Stimulated activated memory B cell treated with anti-CD40 and anti-IgM and Interleukin-4, amounts not matched to agents 10 μg/mL and 1 μg/mL and 100 μg/mL, for 72 hours (primary cell): ENCODE measurements at regions not wholly inside any gene's neighbourhood (a gene's known extent, or its start where the extent isn't known, plus 50 kb on each side); places are given as distances from the start of the nearest gene placed in this dataset.

Experiments
- ATAC-seq: fragments of 150-1000 bp; cut with Tn5 transposase; 2 replicates; pipeline ENCODE4 v1.10.0; 2021
- H3K27ac Mint-ChIP-seq: one replicate; pipeline ENCODE4 v1.8.0; 2022; ENCODE audit warnings: mild to moderate bottlenecking, mixed read lengths
- H3K27me3 Mint-ChIP-seq: one replicate; pipeline ENCODE4 v1.8.0; 2022; ENCODE audit warnings: mixed read lengths
- H3K36me3 Mint-ChIP-seq: one replicate; pipeline ENCODE4 v1.8.0; 2022; ENCODE audit warnings: mixed read lengths
- H3K4me1 Mint-ChIP-seq: one replicate; pipeline ENCODE4 v1.8.0; 2022; ENCODE audit warnings: mixed read lengths
- H3K4me3 Mint-ChIP-seq: one replicate; pipeline ENCODE4 v1.8.0; 2022; ENCODE audit warnings: mild to moderate bottlenecking, moderate library complexity, mixed read lengths
- H3K9me3 Mint-ChIP-seq: one replicate; pipeline ENCODE4 v1.8.0; 2022; ENCODE audit warnings: mixed read lengths

GRCh38 chr12:111225307-111225706, 143.6 kb downstream of the PHETA1 start:
- Mint-ChIP-seq H3K9me3 (no peaks in the 10 kb centered on the region), H3K27ac (no peak overlapping the region), H3K4me1 (peaks cover 6% of the 10 kb centered on the region), H3K27me3 (peaks cover 48% of the 10 kb centered on the region), H3K4me3 (no peak overlapping the region), H3K36me3 (no peaks in the 10 kb centered on the region)
- no peak for ATAC-seq

DNA sequence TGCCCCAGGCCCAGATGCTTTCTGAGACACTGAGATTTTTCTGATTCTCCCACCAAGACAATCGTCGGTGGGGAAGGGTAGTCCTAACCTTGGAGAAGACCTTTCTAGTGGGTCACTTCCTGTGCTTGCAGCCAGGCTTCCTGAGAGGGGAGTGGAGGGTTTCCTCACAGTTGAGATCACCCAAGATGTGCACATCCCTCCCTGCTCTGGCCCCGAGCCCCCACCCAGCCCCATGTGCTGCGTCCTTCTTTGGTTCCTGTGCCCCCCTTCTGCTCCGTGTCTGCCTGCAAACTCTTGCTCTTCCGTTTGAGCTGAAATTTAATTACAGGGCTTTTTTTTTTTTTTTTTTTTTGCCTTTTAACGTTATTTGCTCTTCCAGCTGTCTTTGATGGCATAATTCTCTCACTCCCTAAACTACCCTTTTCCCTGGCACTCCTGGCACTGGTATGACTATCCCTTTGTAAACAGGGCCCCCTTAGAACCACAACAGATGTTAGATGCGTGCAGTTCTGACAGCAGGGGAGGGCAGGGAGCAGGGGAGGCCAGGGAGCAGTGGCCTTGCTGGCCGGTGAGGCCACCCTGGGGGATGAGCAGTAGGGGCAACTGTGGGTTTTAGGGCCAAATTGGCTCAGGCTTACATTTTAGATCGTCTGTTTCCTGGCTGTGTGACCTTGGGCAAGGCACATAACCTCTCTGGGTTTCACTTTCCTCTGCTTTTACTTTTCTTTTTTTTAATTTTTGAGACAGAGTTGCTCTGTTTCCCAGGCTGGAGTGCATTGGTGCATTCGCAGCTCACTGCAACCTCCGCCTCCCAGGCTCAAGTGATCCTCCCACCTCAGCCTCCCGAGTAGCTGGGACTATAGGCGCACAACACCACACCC, 144.5 kb downstream of the PHETA1 start:
- no peak for ATAC-seq
- H3K27me3 Mint-ChIP-seq, result peaks cover 47% of the 10 kb centered on the region
- no peak overlapping the region for H3K27ac Mint-ChIP-seq
- H3K36me3 Mint-ChIP-seq, result no peaks in the 10 kb centered on the region
- H3K9me3 Mint-ChIP-seq, result no peaks in the 10 kb centered on the region
- H3K4me3 Mint-ChIP-seq, result no peak overlapping the region
- H3K4me1 Mint-ChIP-seq, result peaks cover 6% of the 10 kb centered on the region

DNA sequence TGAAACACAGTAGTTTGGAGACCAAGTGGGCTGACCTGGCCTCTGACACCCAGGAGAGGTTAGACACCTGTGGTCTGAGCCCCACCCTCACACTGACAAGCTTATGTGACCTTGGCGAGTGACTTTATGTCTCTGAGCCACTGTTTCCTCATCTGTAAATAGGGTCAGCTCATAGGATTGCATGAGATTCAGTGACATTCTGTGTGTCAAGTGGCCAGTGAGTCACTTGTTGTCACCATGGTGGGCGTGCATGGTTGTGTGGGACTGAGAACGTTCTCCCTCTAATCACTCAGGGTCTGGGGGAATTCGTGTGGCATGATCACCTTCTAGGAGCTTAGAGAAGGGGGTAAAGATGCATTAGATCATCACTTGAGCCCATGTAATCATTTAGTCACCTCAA, 146.4 kb downstream of the PHETA1 start:
- peaks cover 6% of the 10 kb centered on the region for H3K4me1 Mint-ChIP-seq
- no peak overlapping the region for H3K4me3 Mint-ChIP-seq
- H3K36me3 Mint-ChIP-seq, result no peaks in the 10 kb centered on the region
- no peak overlapping the region for H3K27ac Mint-ChIP-seq
- ATAC-seq, result no peak
- peaks cover 56% of the 10 kb centered on the region for H3K27me3 Mint-ChIP-seq
- H3K9me3 Mint-ChIP-seq, result no peaks in the 10 kb centered on the region

DNA sequence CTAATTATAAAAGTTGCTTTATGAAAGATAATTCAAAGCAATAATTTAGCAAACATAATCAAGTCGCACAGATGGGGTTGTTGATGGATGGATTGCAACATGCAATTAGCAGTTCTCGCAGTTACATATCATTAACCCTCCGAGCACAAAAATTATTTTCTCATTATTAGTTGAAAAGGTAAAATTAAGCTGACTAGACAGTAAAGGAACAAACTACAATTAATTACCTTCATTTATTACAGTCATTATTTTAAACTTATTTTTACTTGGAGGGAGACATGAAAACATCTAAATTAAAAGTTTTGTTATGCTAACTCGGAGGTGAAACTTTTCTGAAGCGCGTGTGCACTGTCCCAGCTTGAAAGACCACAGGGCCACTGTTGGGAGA, 146.9 kb downstream of the PHETA1 start:
- no peaks in the 10 kb centered on the region for H3K9me3 Mint-ChIP-seq
- peaks cover 8% of the 10 kb centered on the region for H3K4me1 Mint-ChIP-seq
- ATAC-seq, result no peak
- H3K27ac Mint-ChIP-seq, result no peak overlapping the region
- H3K4me3 Mint-ChIP-seq, result no peak overlapping the region
- H3K27me3 Mint-ChIP-seq, result peaks cover 59% of the 10 kb centered on the region
- H3K36me3 Mint-ChIP-seq, result no peaks in the 10 kb centered on the region

DNA sequence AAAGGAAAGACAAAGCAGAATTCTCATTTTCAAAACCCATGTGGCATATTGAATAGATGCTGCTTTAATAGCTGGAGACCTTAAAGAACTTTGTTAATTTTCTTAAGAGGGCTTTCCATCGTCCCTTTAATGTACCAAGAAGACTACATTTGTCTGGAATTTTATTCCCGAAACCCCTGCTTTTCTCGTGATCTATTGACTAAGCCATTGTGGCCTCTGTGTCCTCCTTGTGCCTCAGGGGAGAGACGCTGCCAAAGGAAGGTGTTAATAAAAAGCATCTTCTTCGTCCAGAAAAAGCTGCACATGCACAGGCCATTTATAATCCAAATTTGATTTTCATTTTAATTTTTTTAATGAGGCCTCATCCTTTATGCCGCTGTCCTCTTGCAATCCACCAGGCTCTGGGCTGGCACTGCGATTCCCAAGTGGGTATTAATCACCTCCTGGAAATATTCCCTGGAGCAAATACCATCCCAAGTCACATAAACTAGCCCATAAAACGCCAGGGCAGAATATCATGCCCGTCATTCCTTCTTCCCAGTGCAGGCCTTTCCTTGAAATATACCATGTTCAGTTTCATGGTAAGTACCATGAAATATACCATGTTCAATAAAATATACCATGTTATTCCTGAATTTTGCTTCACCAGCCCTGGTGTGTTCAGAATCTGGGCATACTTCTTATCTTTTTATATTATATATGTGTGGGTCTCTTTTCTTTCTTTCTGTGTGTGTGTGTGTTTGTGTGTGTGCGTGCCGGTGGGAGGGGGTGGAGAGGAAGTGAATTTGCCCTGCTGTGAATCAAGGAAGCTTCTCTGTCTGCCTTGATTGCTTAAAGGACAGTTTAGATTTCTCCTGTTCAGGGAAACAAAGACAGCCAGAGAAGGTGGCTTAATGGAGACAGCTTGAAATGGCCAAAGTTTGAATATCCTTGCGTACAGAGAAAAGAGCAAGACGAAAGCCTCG, 147.6 kb downstream of the PHETA1 start:
- Mint-ChIP-seq H3K36me3 (no peaks in the 10 kb centered on the region), H3K27ac (no peak overlapping the region), H3K27me3 (peaks cover 60% of the 10 kb centered on the region), H3K9me3 (no peaks in the 10 kb centered on the region), H3K4me1 (peaks cover 13% of the 10 kb centered on the region), H3K4me3 (no peak overlapping the region)
- no peak for ATAC-seq

GRCh38 chr12:111220363-111220762, 148.5 kb downstream of the PHETA1 start:
- Mint-ChIP-seq H3K4me1 (peaks cover 13% of the 10 kb centered on the region), H3K9me3 (no peaks in the 10 kb centered on the region), H3K36me3 (no peaks in the 10 kb centered on the region), H3K4me3 (no peak overlapping the region), H3K27me3 (peaks cover 63% of the 10 kb centered on the region), H3K27ac (no peak overlapping the region)
- no peak for ATAC-seq

DNA sequence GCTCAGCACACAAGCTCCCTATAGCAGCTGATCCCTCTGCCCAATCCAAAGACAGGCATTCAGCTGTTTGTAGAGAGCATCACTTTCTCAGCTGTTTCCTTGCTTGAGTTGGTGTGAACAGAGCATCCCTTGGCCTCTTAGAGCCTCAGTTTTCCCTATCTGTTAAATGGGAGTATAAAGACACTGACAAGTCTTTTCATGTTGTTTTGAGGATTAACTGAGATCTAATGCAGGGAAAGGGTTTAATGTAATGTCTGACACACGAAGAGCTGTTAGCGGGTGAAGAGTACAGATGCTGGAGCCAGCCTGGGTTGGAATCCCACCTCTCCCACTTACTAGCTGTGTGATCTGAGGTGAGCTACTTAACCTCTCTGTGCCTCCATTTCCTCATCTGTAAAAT, 149.5 kb downstream of the PHETA1 start:
- Mint-ChIP-seq H3K4me1 (peaks cover 9% of the 10 kb centered on the region), H3K36me3 (no peaks in the 10 kb centered on the region), H3K4me3 (no peak overlapping the region), H3K9me3 (no peaks in the 10 kb centered on the region), H3K27me3 (peaks cover 65% of the 10 kb centered on the region), H3K27ac (no peak overlapping the region)
- no peak for ATAC-seq

DNA sequence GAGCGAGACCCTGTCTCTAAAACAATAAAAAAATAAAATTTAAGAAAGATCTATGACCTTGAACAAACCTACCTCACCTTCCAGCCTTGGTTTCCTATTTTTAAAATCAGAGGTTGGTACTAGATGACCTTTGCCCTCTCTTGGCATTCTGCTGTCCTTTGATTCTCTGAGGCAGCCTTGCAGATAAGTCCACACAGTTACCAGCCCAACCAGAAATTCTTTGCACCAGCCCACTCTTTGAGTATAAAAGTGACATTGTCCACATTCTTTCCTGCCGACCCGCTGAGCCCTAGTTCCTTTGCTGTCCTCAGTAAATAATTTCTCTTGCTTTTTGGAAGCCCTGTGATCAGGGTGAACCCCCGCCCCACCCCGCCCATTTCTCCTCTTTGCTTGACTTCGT, 150.4 kb downstream of the PHETA1 start:
- Mint-ChIP-seq H3K27me3 (peaks cover 59% of the 10 kb centered on the region), H3K36me3 (no peaks in the 10 kb centered on the region), H3K4me1 (peaks cover 7% of the 10 kb centered on the region), H3K9me3 (no peaks in the 10 kb centered on the region), H3K4me3 (no peak overlapping the region), H3K27ac (no peak overlapping the region)
- ATAC-seq, result no peak

- Mint-ChIP-seq H3K27me3 (peaks cover 71% of the 10 kb centered on the region), H3K4me3 (no peak overlapping the region), H3K36me3 (no peaks in the 10 kb centered on the region), H3K9me3 (no peaks in the 10 kb centered on the region), H3K4me1 (peaks cover 7% of the 10 kb centered on the region), H3K27ac (no peak overlapping the region)
- ATAC-seq, result no peak
Observed at GRCh38 chr12:111216387-111217159, 152.3 kb downstream of the PHETA1 start.

DNA sequence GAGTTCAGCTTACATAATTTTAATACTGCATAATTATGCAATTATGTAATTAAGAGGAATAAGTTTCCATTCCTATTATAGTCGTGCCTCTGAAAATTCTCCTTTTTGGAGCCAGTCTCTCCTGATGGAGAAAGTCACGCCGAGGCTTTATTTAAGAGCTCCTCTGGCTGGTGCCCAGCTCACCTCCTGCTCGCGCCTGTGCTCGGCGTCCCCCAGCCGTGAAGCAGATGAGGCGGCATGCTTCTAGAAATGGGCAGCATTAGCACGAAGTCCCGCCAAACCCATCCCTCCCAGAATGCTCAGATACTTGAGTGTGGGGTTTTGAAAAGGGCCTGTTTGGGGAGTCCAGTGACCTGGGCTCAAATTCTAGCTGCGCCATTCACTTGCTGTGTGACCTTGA, 153.0 kb downstream of the PHETA1 start:
- H3K36me3 Mint-ChIP-seq, result no peaks in the 10 kb centered on the region
- H3K4me3 Mint-ChIP-seq, result no peak overlapping the region
- no peaks in the 10 kb centered on the region for H3K9me3 Mint-ChIP-seq
- peaks cover 78% of the 10 kb centered on the region for H3K27me3 Mint-ChIP-seq
- H3K4me1 Mint-ChIP-seq, result peaks cover 7% of the 10 kb centered on the region
- no peak overlapping the region for H3K27ac Mint-ChIP-seq
- ATAC-seq, result no peak

DNA sequence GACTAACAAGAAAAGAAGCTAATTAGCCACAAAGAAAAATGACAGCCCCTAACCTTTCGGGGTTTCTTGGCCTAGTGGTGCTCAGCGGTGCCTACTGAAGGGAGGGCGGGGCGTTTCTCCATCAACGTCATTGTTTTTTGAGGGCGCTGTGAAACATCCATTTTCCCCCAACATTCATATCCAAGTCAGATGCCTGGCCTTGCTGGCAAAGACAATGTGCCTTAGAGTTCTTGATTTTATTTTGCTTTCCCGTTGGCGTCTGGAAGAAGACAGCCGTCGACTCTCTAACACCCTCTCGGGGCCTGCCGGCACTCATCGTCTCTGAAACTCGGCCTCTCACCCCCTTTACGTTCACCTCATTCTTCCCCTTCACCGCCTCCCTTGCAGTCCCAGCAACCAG, 154.5 kb downstream of the PHETA1 start:
- ATAC-seq, result no peak
- Mint-ChIP-seq H3K4me1 (peaks cover 7% of the 10 kb centered on the region), H3K4me3 (no peak overlapping the region), H3K27ac (no peak overlapping the region), H3K9me3 (no peaks in the 10 kb centered on the region), H3K27me3 (peaks cover 74% of the 10 kb centered on the region), H3K36me3 (no peaks in the 10 kb centered on the region)

DNA sequence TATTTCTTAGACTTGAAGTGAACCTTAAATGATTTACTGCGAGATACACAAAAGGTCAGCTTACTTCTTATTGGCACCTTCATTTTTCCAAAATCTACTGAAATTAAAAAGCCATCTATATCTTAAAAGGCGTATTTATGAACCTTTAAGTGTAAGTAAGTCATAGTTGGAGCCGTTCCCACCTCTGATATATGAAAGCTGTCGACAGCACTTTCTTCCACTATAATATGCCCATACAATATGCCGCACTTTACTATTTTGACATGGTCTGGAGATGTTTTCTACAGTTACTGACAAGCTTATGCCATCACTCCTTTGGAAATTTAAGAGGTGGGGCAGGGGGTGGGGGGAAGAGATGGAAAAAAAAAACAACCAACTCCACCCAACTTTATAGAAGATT, 155.3 kb downstream of the PHETA1 start:
- no peaks in the 10 kb centered on the region for H3K36me3 Mint-ChIP-seq
- H3K4me3 Mint-ChIP-seq, result no peak overlapping the region
- peaks cover 7% of the 10 kb centered on the region for H3K4me1 Mint-ChIP-seq
- no peak for ATAC-seq
- no peaks in the 10 kb centered on the region for H3K9me3 Mint-ChIP-seq
- no peak overlapping the region for H3K27ac Mint-ChIP-seq
- peaks cover 66% of the 10 kb centered on the region for H3K27me3 Mint-ChIP-seq

- no peak for ATAC-seq
- H3K36me3 Mint-ChIP-seq, result no peaks in the 10 kb centered on the region
- H3K9me3 Mint-ChIP-seq, result no peaks in the 10 kb centered on the region
- no peak overlapping the region for H3K4me3 Mint-ChIP-seq
- H3K27ac Mint-ChIP-seq, result no peak overlapping the region
- peaks cover 7% of the 10 kb centered on the region for H3K4me1 Mint-ChIP-seq
- H3K27me3 Mint-ChIP-seq, result peaks cover 60% of the 10 kb centered on the region
Observed at GRCh38 chr12:111212814-111213456, 156.0 kb downstream of the PHETA1 start.

DNA sequence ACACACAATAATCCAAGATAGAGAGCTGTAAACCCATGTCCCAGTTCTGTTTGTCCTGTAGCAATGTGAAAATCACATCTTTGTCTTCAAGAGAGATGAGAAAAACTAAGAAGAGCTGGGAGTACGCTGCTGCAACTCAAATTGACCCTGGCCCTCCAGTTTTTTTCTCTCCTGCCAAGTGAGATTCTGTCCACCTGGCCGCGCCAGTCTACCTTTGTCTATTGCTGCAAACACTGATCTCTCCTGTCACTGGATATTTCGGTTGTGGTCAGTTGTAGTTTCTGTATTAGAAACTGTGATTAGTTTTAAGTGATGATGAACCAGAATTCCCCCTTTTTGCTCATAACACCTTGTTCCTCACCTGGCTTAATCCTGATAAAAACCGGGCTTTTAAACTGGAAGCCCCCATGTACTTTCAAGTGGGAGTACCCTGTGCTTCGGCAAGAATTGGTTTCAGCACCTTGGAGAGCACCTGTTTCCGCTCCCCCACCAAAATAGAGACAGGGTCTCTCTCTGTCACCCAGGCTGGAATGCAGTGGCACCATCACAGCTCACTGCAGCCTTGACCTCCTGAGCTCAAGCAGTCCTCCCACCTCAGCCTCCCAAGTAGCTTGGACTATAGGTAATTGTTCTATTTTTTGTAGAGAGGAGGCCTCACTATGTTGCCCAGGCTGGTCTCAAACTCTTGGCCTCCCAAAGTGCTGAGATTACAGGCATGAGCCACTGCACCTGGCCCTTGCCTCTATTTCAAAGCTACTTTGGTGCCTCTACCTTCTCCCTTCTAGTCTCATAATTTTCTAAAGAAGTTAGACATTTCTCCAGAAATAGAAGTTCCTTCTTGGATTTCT, 156.8 kb downstream of the PHETA1 start:
- Mint-ChIP-seq H3K27ac (no peak overlapping the region), H3K9me3 (no peaks in the 10 kb centered on the region), H3K4me1 (peaks cover 6% of the 10 kb centered on the region), H3K4me3 (no peak overlapping the region), H3K36me3 (no peaks in the 10 kb centered on the region), H3K27me3 (peaks cover 55% of the 10 kb centered on the region)
- ATAC-seq, result no peak
